ENCODE measurements at regions not wholly inside any gene's neighbourhood (a gene's known extent, or its start where the extent isn't known, plus 50 kb on each side); places are given as distances from the start of the nearest gene placed in this dataset.

DNA sequence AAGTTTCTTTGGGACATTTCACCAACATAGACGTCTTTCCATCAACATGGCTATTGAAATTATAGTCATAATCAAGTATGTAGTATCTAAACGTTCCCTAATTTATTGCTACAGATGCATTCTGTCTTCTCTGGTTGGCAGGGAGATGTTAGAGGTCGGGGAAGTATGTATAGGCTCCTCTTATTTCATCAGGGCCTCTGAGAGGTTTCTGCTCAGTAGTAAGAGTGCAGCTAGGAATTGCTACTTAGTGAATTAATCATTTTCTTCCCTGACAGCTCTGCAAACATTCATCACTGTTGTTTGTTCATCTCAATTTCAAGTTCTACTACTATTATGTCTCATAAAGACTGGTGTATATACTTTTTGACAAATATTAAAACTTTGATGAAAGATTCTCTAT, 309.7 kb upstream of the NR2F2 start:
- no peak for DNase-seq
- no peaks in the 10 kb centered on the region for H3K36me3 Mint-ChIP-seq (ENCODE audit: unreplicated experiment)
- no peak overlapping the region for H3K27ac Mint-ChIP-seq (ENCODE audit: unreplicated experiment)
- TF ChIP-seq, protein P1, sequence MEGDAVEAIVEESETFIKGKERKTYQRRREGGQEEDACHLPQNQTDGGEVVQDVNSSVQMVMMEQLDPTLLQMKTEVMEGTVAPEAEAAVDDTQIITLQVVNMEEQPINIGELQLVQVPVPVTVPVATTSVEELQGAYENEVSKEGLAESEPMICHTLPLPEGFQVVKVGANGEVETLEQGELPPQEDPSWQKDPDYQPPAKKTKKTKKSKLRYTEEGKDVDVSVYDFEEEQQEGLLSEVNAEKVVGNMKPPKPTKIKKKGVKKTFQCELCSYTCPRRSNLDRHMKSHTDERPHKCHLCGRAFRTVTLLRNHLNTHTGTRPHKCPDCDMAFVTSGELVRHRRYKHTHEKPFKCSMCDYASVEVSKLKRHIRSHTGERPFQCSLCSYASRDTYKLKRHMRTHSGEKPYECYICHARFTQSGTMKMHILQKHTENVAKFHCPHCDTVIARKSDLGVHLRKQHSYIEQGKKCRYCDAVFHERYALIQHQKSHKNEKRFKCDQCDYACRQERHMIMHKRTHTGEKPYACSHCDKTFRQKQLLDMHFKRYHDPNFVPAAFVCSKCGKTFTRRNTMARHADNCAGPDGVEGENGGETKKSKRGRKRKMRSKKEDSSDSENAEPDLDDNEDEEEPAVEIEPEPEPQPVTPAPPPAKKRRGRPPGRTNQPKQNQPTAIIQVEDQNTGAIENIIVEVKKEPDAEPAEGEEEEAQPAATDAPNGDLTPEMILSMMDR (IDR thresholded peaks at IDR 0.05; ENCODE audit: partially characterized antibody, unreplicated experiment), result no peak
- no peaks in the 10 kb centered on the region for H3K9me3 Mint-ChIP-seq (ENCODE audit: unreplicated experiment)
- no peaks in the 10 kb centered on the region for H3K4me1 Mint-ChIP-seq (ENCODE audit: low read depth, unreplicated experiment)
- no peaks in the 10 kb centered on the region for H3K27me3 Mint-ChIP-seq (ENCODE audit: unreplicated experiment)
- H3K4me3 Mint-ChIP-seq (ENCODE audit: unreplicated experiment), result no peak overlapping the region

DNA sequence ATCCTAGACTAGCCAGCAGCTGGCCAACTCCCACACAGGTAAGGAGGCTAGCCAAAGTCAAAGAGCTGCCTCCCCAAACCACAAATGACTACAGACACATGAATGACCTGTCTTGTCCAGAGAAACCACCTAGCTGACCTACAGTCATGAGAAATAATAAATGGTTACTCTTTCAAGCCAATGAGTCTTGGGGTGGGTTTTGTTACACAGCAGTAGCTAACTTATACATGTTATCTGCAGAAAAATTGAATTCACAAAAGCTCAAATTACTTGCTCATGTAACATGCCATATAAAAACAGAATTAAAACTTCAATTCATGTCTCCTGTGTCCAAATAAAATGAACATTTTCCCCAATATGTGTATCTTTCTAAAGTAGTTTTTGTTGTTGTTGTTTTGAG, 307.4 kb upstream of the NR2F2 start:
- Mint-ChIP-seq H3K27me3 (ENCODE audit: unreplicated experiment) (no peaks in the 10 kb centered on the region), H3K27ac (ENCODE audit: unreplicated experiment) (no peak overlapping the region), H3K9me3 (ENCODE audit: unreplicated experiment) (no peaks in the 10 kb centered on the region), H3K4me1 (ENCODE audit: low read depth, unreplicated experiment) (no peaks in the 10 kb centered on the region), H3K4me3 (ENCODE audit: unreplicated experiment) (no peak overlapping the region), H3K36me3 (ENCODE audit: unreplicated experiment) (no peaks in the 10 kb centered on the region)
- no peak for DNase-seq
- TF ChIP-seq, protein P1 (IDR thresholded peaks at IDR 0.05; ENCODE audit: partially characterized antibody, unreplicated experiment), result no peak

DNA sequence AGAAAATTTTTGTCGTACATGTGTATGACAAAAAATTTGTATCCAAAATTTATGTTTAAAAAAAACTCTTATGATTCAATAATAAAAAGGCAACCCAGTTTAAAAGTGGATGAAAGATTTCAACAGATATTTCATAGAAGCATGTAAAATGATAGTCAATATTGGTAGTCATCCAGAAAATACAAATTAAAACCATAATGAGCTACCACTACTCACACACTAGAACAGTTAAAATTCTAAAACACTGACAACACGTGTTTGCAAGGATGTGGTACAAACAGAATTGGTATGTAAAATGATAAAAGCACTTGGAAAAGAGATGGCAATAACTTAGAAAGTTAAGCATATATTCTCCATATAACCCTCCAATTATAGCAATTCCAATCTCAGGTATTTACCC, 303.0 kb upstream of the NR2F2 start:
- Mint-ChIP-seq H3K4me1 (ENCODE audit: low read depth, unreplicated experiment) (no peaks in the 10 kb centered on the region), H3K4me3 (ENCODE audit: unreplicated experiment) (no peak overlapping the region), H3K9me3 (ENCODE audit: unreplicated experiment) (no peaks in the 10 kb centered on the region), H3K27ac (ENCODE audit: unreplicated experiment) (no peak overlapping the region), H3K27me3 (ENCODE audit: unreplicated experiment) (no peaks in the 10 kb centered on the region), H3K36me3 (ENCODE audit: unreplicated experiment) (no peaks in the 10 kb centered on the region)
- no peak for DNase-seq
- TF ChIP-seq, protein P1 (IDR thresholded peaks at IDR 0.05; ENCODE audit: partially characterized antibody, unreplicated experiment), result no peak

DNA sequence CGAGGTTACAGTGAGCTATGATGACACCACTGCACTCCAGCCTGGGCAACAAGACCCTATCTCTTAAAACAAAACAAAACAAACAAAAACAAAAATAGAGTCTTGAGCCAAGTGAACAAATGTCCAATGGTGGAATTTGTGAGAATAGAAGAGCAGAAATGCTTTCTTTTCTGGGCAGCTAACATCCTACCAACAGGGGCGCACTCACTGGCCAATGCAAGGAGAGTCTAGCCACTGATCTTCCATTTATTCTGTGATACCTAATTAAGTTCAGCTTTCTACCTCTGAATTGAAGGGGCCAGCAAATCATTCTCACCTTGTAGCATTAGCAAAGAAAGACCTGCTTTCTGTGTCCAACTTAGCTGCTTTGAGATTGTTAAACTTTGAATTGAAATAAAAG, 301.9 kb upstream of the NR2F2 start:
- no peaks in the 10 kb centered on the region for H3K9me3 Mint-ChIP-seq (ENCODE audit: unreplicated experiment)
- TF ChIP-seq, protein P1 (IDR thresholded peaks at IDR 0.05; ENCODE audit: partially characterized antibody, unreplicated experiment), result no peak
- H3K27me3 Mint-ChIP-seq (ENCODE audit: unreplicated experiment), result no peaks in the 10 kb centered on the region
- no peaks in the 10 kb centered on the region for H3K36me3 Mint-ChIP-seq (ENCODE audit: unreplicated experiment)
- H3K27ac Mint-ChIP-seq (ENCODE audit: unreplicated experiment), result no peak overlapping the region
- H3K4me3 Mint-ChIP-seq (ENCODE audit: unreplicated experiment), result no peak overlapping the region
- no peaks in the 10 kb centered on the region for H3K4me1 Mint-ChIP-seq (ENCODE audit: low read depth, unreplicated experiment)
- DNase-seq, result no peak

DNA sequence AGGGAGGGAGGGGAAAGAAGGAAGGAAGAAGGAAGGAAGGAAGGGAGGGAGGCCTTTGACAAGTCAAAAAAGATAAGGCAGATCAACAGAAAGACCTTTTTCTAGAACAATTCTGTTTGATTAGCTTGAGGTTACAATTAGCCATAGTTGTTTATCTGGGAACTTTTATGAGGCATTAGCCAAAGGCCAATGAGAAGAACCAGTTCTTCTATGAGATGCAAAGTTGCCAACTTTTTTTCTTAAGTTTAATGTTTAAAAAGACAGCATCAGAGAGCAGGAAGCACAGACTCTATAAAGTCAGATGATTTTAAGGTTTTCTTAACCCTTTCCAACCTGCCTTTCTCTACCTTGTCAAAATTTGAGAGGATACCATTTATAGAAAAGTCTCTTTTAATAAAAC, 301.3 kb upstream of the NR2F2 start:
- H3K4me3 Mint-ChIP-seq (ENCODE audit: unreplicated experiment), result no peak overlapping the region
- TF ChIP-seq, protein P1 (IDR thresholded peaks at IDR 0.05; ENCODE audit: partially characterized antibody, unreplicated experiment), result no peak
- no peaks in the 10 kb centered on the region for H3K9me3 Mint-ChIP-seq (ENCODE audit: unreplicated experiment)
- H3K4me1 Mint-ChIP-seq (ENCODE audit: low read depth, unreplicated experiment), result no peaks in the 10 kb centered on the region
- no peak for DNase-seq
- no peak overlapping the region for H3K27ac Mint-ChIP-seq (ENCODE audit: unreplicated experiment)
- H3K36me3 Mint-ChIP-seq (ENCODE audit: unreplicated experiment), result no peaks in the 10 kb centered on the region
- H3K27me3 Mint-ChIP-seq (ENCODE audit: unreplicated experiment), result no peaks in the 10 kb centered on the region

Measured in glutamatergic neuron (in vitro differentiated cells).